HG03439 (cell line): ENCODE measurements at regions not wholly inside any gene's neighbourhood (a gene's known extent, or its start where the extent isn't known, plus 50 kb on each side); places are given as distances from the start of the nearest gene placed in this dataset.
"Not testable (repeated sequence)": the region's sequence is repeated elsewhere in the genome, so short reads cannot be mapped to it uniquely, and the experiment has no call there.

Experiments used
- ATAC-seq: cut with Tn5 transposase; IDR thresholded peaks from one replicate; pipeline ENCODE4 v1.9.1; 2021; ENCODE audit warnings: mild to moderate bottlenecking, moderate library complexity; ENCODE audit not compliant: unreplicated experiment

DNA sequence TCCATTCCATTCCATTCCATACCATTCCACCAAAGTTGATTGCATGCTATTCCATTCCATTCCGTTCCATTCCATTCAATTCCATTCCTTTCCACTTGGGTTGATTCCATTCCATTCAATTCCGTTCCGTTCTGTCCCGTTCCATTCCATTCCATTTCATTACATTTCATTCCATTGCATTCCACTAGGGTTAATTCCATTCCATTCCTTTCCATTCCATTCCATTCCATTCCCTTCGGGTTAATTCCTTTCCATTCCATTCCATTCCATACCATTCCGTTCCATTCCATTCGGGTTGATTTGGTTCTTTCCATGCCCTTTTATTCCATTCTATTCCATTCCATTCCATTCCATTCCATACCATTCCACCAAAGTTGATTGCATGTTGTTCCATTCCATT lies 131.9 kb downstream of the CWH43 start:
- not testable (repeated sequence) for ATAC-seq

- ATAC-seq = peak; percentile 57
Measured at GRCh38 chr4:49118379-49119212, 132.5 kb downstream of the CWH43 start.

- ATAC-seq = peak; percentile 1
Measured at GRCh38 chr4:49119345-49119744, 133.3 kb downstream of the CWH43 start.

GRCh38 chr4:49120042-49120779 lies 134.1 kb downstream of the CWH43 start:
- ATAC-seq = not testable (repeated sequence)

GRCh38 chr4:49120804-49121203 lies 134.7 kb downstream of the CWH43 start:
- peak; percentile 45 for ATAC-seq

DNA sequence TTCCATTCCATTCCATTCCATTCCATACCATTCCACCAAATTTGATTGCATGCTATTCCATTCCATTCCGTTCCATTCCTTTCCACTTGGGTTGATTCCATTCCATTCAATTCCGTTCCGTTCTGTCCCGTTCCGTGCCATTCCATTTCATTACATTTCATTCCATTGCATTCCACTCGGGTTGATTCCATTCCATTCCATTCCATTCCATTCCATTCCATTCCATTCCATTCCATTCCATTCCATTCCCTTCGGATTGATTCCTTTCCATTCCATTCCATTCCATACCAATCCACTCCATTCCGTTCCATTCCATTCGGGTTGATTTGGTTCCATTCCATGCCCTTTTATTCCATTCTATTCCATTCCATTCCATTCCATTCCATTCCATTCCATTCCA lies 140.4 kb downstream of the CWH43 start:
- not testable (repeated sequence) for ATAC-seq

DNA sequence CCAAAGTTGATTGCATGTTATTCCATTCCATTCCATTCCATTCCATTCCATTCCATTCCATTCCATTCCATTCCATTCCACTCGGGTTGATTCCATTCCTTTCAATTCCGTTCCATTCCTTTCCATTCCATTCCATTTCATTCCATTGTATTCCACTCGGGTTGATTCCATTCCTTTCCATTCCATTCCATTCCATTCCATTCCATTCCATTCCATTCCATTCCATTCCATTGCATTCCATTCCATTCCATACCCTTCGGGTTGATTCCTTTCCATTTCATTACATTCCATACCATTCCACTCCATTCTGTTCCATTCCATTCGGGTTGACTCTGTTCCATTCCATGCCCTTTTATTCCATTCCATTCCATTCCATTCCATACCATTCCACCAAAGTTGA lies 140.8 kb downstream of the CWH43 start:
- ATAC-seq = not testable (repeated sequence)

DNA sequence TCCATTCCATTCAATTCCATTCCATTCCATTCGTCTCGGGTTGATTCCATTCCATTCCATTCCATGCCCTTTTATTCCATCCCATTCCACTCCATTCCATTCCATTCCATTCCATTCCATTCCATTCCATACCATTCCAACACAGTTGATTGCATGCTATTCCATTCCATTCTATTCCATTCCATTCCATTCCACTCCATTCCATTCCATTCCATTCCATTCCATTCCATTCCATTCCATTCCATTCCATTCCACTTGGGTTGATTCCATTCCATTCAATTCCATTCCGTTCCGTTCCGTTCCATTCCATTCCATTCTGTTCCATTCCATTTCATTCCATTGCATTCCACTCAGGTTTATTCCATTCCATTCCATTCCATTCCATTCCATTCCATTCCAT lies 143.3 kb downstream of the CWH43 start:
- not testable (repeated sequence) for ATAC-seq

DNA sequence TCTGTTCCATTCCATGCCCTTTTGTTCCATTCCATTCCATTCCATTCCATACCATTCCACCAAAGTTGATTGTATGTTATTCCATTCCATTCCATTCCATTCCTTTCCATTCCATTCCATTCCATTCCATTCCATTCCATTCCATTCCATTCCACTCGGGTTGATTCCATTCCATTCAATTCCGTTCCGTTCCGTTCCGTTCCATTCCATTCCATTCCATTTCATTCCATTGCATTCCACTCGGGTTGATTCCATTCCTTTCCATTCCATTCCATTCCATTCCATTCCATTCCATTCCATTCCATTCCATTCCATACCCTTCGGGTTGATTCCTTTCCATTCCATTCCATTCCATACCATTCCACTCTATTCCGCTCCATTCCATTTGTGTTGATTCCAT lies 143.8 kb downstream of the CWH43 start:
- peak; percentile 39 for ATAC-seq

GRCh38 chr4:49130724-49131123 lies 144.6 kb downstream of the CWH43 start:
- ATAC-seq = not testable (repeated sequence)

GRCh38 chr4:49137043-49137442 lies 151.0 kb downstream of the CWH43 start:
- peak; percentile 65 for ATAC-seq

- not testable (repeated sequence) for ATAC-seq
Measured at GRCh38 chr4:49137961-49138360, 151.9 kb downstream of the CWH43 start.

GRCh38 chr4:49138818-49139217 lies 152.7 kb downstream of the CWH43 start:
- ATAC-seq = peak; percentile 29

- ATAC-seq = peak; percentile 43
Measured at GRCh38 chr4:49139513-49139912, 153.4 kb downstream of the CWH43 start.

GRCh38 chr4:49140351-49140750 lies 154.3 kb downstream of the CWH43 start:
- not testable (repeated sequence) for ATAC-seq

GRCh38 chr4:49141955-49142354 lies 155.9 kb downstream of the CWH43 start:
- ATAC-seq = peak; percentile 29

DNA sequence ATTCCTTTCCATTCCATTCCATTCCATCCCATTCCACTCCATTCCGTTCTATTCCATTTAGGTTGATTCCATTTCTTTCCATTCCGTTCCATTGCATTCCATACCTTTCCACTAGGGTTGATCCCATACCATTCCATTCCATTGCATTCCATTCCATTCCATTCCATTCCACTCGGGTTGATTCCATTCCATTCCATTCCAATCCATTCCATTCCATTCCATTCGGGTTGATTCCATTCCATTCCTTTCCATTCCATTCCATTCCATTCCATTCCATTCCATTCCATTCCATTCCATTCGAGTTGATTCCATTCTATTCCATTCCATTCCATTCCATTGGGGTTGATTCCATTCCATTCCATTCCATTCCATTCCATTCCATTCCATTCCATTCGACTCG lies 161.1 kb downstream of the CWH43 start:
- peak; percentile 62 for ATAC-seq

- not testable (repeated sequence) for ATAC-seq
Measured at GRCh38 chr4:49147596-49147995, 161.5 kb downstream of the CWH43 start.

DNA sequence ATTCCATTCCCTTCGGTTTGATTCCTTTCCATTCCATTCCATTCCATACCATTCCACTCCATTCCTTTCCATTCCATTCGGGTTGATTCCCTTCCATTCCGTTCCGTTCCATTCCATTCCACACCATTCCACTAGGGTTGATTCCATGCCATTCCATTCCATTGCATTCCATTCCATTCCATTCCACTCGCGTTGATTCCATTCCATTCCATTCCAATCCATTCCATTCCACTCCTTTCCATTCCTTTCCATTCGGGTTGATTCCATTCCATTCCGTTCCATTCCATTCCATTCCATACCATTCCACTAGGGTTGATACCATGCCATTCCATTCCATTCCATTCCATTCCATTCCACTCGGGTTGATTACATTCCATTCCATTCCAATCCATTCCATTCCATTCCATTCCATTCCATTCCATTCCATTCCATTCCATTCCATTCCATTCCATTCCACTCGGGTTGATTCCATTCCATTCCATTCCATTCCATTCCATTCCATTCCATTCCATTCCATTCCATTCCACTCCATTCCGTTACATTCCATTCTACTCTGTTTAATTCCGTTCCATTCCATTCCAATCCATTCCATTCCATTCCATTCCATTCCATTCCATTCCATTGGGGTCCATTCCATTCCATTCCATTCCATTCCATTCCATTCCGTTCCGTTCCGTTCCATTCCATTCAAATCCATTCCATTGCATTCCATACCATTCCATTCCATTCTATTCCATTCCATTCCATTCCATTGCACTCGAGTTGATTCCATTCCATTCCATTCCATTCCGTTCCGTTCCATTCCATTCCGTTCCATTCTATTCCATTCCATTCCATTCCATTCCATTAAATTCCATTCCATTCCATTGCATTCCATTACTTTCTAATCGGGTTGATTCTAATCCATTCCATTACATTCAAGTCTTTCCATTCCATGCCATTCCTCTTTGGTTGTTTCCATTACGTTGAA lies 163.2 kb downstream of the CWH43 start:
- ATAC-seq = peak; percentile 84

DNA sequence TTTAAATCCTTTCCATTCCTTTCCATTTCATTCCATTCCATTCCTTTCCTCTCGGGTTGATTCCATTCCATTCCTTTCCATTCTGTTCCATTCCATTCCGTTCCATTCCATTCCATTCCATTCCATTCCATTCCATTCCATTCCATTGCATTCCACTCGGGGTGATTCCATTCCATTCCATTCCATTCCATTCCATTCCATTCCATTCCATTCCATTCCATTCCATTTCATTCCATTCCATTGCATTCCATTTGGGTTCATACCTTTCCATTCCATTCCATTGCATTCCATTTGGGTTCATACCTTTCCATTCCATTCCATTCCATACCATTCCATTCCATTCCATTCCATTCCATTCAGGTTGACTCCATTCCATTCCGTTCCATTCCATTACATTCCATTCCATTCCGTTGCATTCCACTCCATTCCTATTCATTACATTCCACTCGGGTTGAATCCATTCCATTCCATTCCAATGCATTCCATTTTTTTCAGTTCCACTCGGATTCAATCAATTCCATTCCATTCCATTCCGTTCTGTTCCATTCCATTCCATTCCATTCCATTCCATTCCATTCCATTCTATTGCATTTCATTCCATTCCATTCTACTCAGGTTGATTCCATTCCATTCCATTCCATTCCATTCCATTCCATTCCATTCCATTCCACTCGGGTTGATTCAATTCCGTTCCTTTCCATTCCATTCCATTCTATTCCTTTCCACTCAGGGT lies 164.4 kb downstream of the CWH43 start:
- not testable (repeated sequence) for ATAC-seq
